G401 (cell line): ENCODE measurements at regions not wholly inside any gene's neighbourhood (a gene's known extent, or its start where the extent isn't known, plus 50 kb on each side); places are given as distances from the start of the nearest gene placed in this dataset.
"Not testable (repeated sequence)": the region's sequence is repeated elsewhere in the genome, so short reads cannot be mapped to it uniquely, and the experiment has no call there.

Source experiments
- DNase-seq: peaks from one replicate; pipeline ENCODE4 v3.0.0-alpha.2; 2015; ENCODE audit warnings: low spot score
- in situ Hi-C: cut with HindIII; loops from 2 replicates; pipeline ENCODE4 v1.10.0; 2016; ENCODE audit warnings: low sequenced_read_pairs, mixed read lengths

GRCh38 chr5:12100542-12100941 is 196.3 kb upstream of the CTNND2 start:
- in situ Hi-C loops = no loop called here
- DNase-seq = no peak

DNA sequence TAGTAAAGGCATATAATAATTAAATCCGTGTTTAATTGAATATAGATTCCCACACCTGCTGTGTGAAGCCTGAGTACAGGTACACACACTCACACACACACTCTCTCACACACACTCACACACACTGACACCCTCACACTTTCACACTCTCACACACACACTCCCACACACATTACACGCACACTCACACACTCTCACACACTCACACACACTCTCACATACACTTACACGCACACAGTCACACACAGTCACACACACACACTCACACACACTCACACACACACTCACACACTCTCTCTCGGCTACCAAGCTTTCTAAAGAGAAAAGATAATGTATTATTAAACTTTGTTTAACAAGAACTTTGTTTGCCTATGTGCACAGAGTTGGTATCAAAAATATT is 195.1 kb upstream of the CTNND2 start:
- in situ Hi-C loops = no loop called here
- no peak for DNase-seq

DNA sequence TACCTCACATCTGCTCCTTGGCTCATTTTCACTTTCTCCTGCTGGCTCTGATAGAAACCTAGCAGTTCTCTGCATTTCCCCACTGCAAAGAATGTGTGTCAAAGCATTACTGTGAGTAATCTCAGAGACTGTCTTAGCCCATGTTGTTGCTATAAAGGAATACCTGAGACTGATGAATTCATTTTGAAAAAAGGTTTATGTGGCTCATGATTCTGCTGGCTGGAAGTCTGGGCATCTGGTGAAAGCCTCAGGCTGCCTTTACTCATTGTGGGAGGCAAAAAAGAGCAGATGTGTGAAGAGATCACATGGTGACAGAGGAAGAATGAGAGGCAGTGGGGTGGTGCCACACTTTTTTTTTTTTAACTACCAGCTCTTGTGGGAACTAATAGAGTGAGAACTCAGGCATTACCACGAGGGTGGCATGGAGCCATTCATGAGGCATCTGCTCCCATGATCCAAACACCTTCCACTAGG is 191.6 kb upstream of the CTNND2 start:
- in situ Hi-C loops = no loop called here
- no peak for DNase-seq

DNA sequence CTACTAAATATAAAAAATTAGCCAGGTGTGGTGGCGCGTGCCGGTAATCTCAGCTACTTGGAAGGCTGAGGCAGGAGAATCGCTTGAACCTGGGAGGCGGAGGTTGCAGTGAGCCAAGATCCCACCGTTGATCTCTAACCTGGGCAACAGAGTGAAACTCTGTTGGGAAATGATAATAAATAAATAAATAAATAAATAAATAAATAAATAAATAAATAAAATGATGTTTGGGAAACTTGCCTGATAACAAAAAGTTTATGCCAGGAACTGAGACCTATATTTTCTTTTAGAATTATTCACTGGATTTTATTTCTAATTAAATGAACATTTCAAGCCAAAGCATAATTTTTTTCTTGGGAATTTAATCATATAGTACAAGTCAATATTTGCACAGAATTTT is 189.3 kb upstream of the CTNND2 start:
- DNase-seq = no peak
- in situ Hi-C loops = no loop called here

DNA sequence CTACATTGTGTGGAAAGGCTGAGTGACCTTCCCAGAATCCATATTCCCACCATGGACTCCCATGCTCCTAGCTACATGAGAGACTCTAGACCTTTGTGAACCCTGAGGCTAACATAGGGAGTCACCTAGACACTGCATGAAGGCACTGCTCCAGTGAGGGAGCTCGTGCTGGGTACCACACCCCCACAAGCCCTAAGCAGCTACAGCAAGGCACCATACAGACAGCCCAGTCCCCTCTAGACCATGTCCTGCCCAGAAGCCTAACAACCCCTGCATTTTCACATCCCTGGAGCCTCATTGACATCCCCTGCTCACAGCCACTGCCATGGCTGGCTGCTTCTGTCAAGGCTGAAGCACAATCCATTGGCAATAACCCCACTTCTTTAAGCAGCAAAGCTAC is 176.5 kb upstream of the CTNND2 start:
- in situ Hi-C loops = no loop called here

DNA sequence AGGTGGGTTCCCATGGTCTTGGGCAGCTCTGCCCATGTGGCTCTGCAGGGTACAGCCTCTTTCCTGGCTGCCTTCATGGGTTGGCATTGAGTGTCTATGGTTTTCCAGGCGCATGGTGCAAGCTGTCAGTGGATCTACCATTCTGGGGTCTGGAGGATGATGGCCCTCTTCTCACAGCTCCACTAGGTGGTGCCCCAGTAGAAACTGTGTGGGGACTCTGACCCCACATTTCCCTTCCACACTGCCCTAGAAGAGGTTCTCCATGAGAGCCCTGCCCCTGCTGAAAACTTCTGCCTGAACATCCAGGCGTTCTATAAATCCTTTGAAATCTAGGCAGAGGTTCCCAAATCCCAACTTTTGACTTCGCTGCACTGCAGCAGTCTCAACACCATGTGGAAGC is 174.0 kb upstream of the CTNND2 start:
- DNase-seq, in situ Hi-C loops: not testable (repeated sequence)

More for the DNA sequence above, 176.5 kb upstream of the CTNND2 start:
- DNase-seq = no peak

GRCh38 chr5:12073426-12073825 is 169.2 kb upstream of the CTNND2 start:
- in situ Hi-C loops = no loop called here
- no peak for DNase-seq

- no peak for DNase-seq
- in situ Hi-C loops = no loop called here
These were observed 168.2 kb upstream of the CTNND2 start for GRCh38 chr5:12072441-12072840.

GRCh38 chr5:12071455-12071854 is 167.2 kb upstream of the CTNND2 start:
- in situ Hi-C loops = no loop called here
- no peak for DNase-seq

GRCh38 chr5:12023614-12024241 is 119.5 kb upstream of the CTNND2 start:
- peak; percentile 77 for DNase-seq
- in situ Hi-C loops = no loop called here

GRCh38 chr5:12022444-12022843 is 118.2 kb upstream of the CTNND2 start:
- in situ Hi-C loops = no loop called here
- DNase-seq = no peak

GRCh38 chr5:12019306-12019705 is 115.1 kb upstream of the CTNND2 start:
- in situ Hi-C loops = no loop called here
- no peak for DNase-seq

GRCh38 chr5:12017007-12017406 is 112.8 kb upstream of the CTNND2 start:
- in situ Hi-C loops = no loop called here
- DNase-seq = peak; percentile 70

GRCh38 chr5:12016159-12016746 is 112.0 kb upstream of the CTNND2 start:
- in situ Hi-C loops = no loop called here
- peak; percentile 86 for DNase-seq

DNA sequence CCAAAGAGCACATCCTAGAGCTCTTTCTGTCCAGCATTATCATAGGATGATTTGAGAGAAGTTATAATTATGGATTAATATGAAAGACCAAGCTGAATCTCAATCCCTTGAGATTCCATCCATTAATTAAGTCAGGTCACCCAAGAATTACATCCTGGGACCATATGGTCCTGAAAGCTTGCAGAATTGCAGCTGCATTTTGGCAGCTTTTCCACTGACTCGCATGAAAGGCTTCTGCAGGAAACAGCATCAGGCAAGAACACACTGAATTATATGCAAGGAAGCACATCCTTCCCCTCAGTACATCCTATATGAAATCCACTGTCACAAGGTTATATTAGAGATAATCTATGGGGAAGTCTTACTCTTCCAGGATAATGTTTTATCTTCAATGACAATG is 109.1 kb upstream of the CTNND2 start:
- DNase-seq = no peak
- in situ Hi-C loops = no loop called here

DNA sequence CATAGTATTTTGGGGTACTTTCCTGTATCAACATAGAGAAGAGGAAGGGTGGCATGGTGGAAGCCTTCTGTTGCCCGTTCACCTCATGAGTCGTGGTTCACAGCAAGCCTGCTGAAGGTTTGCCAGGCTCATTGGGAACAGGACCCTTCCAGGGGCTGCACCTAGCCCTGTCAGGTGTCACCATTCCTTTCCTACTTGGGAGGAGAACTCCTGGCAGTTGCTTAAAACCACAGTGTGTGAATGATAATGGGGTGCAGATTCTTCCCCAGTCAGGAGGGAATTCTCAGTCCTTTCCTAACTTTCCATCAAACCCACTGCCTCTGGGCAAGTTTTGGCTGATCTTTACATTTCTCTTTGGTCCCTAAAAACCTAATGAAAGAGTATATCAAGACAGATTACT is 99.4 kb upstream of the CTNND2 start:
- in situ Hi-C loops = no loop called here
- no peak for DNase-seq

GRCh38 chr5:11998397-11998796 is 94.2 kb upstream of the CTNND2 start:
- no peak for DNase-seq
- in situ Hi-C loops = no loop called here

DNA sequence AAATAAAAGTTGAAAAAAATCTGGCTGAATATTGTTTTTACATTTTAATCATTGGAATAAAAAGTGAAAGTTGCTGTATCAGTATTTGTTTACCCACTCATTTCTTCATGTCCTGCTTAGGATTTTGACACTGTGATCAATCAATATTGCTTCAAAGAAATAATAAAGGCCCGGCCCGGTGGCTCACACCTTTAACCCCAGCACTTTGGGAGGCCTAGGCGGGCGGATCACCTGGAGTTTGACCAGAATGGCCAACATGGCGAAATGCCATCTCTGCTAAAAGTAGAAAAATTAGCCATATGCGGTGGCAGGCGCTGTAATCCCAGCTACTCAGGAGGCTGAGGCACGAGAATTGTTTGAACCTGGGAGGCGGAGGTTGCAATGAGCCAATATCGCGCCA is 93.7 kb upstream of the CTNND2 start:
- DNase-seq = no peak
- in situ Hi-C loops = no loop called here

DNA sequence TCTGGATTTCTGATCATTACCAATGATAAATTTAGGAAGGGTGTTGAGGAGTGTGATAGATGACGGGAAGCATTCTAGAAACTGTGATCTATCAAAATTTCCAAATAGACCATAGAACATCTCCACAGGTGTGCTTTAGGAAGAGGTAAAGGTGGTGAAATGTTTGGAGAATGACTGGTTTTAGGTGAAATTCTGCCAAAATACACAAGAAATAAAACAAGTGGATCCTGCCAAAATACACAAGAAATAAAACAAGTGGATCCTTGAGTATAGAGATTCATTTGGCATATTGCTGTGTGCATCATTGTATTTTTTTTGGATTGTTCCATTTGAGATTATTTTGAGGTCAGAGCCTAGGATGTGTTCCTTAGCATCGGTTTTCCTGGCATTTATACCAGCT is 88.3 kb upstream of the CTNND2 start:
- in situ Hi-C loops = no loop called here
- no peak for DNase-seq

GRCh38 chr5:11985993-11986392 is 81.7 kb upstream of the CTNND2 start:
- in situ Hi-C loops = no loop called here
- DNase-seq = no peak

- DNase-seq = no peak
- in situ Hi-C loops = no loop called here
These were observed 80.0 kb upstream of the CTNND2 start for GRCh38 chr5:11984196-11984595.
